ENCODE measurements at regions not wholly inside any gene's neighbourhood (a gene's known extent, or its start where the extent isn't known, plus 50 kb on each side); places are given as distances from the start of the nearest gene placed in this dataset.

DNA sequence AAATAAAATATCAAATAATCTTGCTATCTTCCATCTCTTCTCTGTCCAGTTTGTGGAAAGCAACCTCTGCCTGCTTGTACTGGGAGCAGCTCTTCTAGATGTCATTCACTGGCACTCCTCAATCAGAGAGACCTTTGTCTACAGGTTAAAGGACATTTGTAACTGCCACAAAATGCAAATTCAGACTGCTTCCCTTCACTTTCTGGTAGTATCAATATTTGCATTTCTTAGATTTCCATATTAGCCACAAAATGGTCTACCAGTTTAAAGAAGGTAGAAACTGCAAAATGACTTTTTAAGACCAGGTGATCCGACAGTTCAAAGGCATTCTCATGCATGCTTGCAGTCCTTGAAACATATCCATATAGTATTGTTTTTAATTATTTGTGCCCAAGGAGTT, 51.7 kb upstream of the RCN1 start:
- POLR2A ChIA-PET: no interaction called here
- TF ChIP-seq, protein P1, sequence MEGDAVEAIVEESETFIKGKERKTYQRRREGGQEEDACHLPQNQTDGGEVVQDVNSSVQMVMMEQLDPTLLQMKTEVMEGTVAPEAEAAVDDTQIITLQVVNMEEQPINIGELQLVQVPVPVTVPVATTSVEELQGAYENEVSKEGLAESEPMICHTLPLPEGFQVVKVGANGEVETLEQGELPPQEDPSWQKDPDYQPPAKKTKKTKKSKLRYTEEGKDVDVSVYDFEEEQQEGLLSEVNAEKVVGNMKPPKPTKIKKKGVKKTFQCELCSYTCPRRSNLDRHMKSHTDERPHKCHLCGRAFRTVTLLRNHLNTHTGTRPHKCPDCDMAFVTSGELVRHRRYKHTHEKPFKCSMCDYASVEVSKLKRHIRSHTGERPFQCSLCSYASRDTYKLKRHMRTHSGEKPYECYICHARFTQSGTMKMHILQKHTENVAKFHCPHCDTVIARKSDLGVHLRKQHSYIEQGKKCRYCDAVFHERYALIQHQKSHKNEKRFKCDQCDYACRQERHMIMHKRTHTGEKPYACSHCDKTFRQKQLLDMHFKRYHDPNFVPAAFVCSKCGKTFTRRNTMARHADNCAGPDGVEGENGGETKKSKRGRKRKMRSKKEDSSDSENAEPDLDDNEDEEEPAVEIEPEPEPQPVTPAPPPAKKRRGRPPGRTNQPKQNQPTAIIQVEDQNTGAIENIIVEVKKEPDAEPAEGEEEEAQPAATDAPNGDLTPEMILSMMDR (IDR thresholded peaks at IDR 0.05; ENCODE audit: unreplicated experiment): no peak
- BruUV-seq (replicated peaks): no TSS peak

GRCh38 chr11:32034680-32035079, 56.2 kb upstream of the RCN1 start:
- no peak overlapping the region for H3K4me3 Mint-ChIP-seq (ENCODE audit: unreplicated experiment)
- TF ChIP-seq, protein P1 (IDR thresholded peaks at IDR 0.05; ENCODE audit: unreplicated experiment): no peak
- POLR2A ChIA-PET: interaction anchor here (1.3 kb wide), 1 partner anchor 9 kb away, joined by 4 read pairs; no protein-coding TSS in a partner anchor
- no peak overlapping the region for H3K27ac Mint-ChIP-seq (ENCODE audit: low read depth, unreplicated experiment)
- no peak for DNase-seq (ENCODE audit: unreplicated experiment)
- no TSS peak for BruUV-seq (replicated peaks)
- CTCF ChIA-PET: interaction anchor here (0.8 to 2.2 kb wide), 3 partner anchors 18 to 263 kb away, joined by 3 to 10 read pairs (median 4); no protein-coding TSS in a partner anchor
- H3K36me3 Mint-ChIP-seq (ENCODE audit: insufficient read depth, unreplicated experiment): no peaks in the 10 kb centered on the region
- intact Hi-C loops (cut with micrococcal nuclease): no loop called here
- peaks cover 17% of the 10 kb centered on the region for H3K27me3 Mint-ChIP-seq (ENCODE audit: insufficient read depth, unreplicated experiment)
- H3K4me1 Mint-ChIP-seq (ENCODE audit: insufficient read depth, unreplicated experiment): no peaks in the 10 kb centered on the region
- H3K9me3 Mint-ChIP-seq (ENCODE audit: unreplicated experiment): no peaks in the 10 kb centered on the region

More for the DNA sequence above, 51.7 kb upstream of the RCN1 start:
- Mint-ChIP-seq H3K27ac (ENCODE audit: low read depth, unreplicated experiment) (no peak overlapping the region), H3K9me3 (ENCODE audit: unreplicated experiment) (no peaks in the 10 kb centered on the region), H3K4me1 (ENCODE audit: insufficient read depth, unreplicated experiment) (no peaks in the 10 kb centered on the region), H3K36me3 (ENCODE audit: insufficient read depth, unreplicated experiment) (no peaks in the 10 kb centered on the region), H3K27me3 (ENCODE audit: insufficient read depth, unreplicated experiment) (peaks cover 39% of the 10 kb centered on the region), H3K4me3 (ENCODE audit: unreplicated experiment) (no peak overlapping the region)
- DNase-seq (ENCODE audit: unreplicated experiment): no peak
- CTCF ChIA-PET: interaction anchor here (0.6 to 1.2 kb wide), 5 partner anchors 12 to 932 kb away, joined by 3 to 5 read pairs (median 3); no protein-coding TSS in a partner anchor
- intact Hi-C loops (cut with micrococcal nuclease): no loop called here

DNA sequence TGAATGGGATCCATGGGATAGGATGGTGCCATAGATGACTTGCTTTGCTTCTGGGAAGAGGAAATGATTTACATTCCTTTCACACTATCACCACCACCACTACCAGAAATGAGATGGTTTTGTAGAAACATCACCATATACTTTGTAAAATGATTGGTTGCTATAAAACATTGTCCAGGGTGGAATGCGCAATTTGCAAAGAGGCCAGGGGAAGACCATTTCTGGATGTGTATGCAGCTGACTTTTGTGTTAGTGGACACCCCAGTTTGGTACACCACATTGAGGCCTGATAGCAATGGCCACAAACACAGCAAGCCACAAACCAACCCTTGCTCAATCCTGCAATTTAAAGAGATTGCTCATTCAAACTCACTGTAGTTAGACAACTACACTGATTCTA, 56.7 kb upstream of the RCN1 start:
- Mint-ChIP-seq H3K4me3 (ENCODE audit: unreplicated experiment) (no peak overlapping the region), H3K36me3 (ENCODE audit: insufficient read depth, unreplicated experiment) (no peaks in the 10 kb centered on the region), H3K4me1 (ENCODE audit: insufficient read depth, unreplicated experiment) (no peaks in the 10 kb centered on the region), H3K27me3 (ENCODE audit: insufficient read depth, unreplicated experiment) (peaks cover 12% of the 10 kb centered on the region), H3K27ac (ENCODE audit: low read depth, unreplicated experiment) (no peak overlapping the region), H3K9me3 (ENCODE audit: unreplicated experiment) (no peaks in the 10 kb centered on the region)
- POLR2A ChIA-PET: no interaction called here
- DNase-seq (ENCODE audit: unreplicated experiment): peak; percentile 16
- TF ChIP-seq, protein P1 (IDR thresholded peaks at IDR 0.05; ENCODE audit: unreplicated experiment): no peak
- no TSS peak for BruUV-seq (replicated peaks)
- CTCF ChIA-PET: interaction anchor here (0.8 to 2.2 kb wide), 3 partner anchors 18 to 263 kb away, joined by 3 to 10 read pairs (median 4); no protein-coding TSS in a partner anchor
- intact Hi-C loops (cut with micrococcal nuclease): no loop called here

GRCh38 chr11:32033491-32033890, 57.4 kb upstream of the RCN1 start:
- no TSS peak for BruUV-seq (replicated peaks)
- Mint-ChIP-seq H3K36me3 (ENCODE audit: insufficient read depth, unreplicated experiment) (no peaks in the 10 kb centered on the region), H3K27ac (ENCODE audit: low read depth, unreplicated experiment) (no peak overlapping the region), H3K9me3 (ENCODE audit: unreplicated experiment) (no peaks in the 10 kb centered on the region), H3K4me1 (ENCODE audit: insufficient read depth, unreplicated experiment) (no peaks in the 10 kb centered on the region), H3K4me3 (ENCODE audit: unreplicated experiment) (no peak overlapping the region), H3K27me3 (ENCODE audit: insufficient read depth, unreplicated experiment) (peaks cover 5% of the 10 kb centered on the region)
- TF ChIP-seq, protein P1 (IDR thresholded peaks at IDR 0.05; ENCODE audit: unreplicated experiment): no peak
- ChIA-PET CTCF (interaction anchor here (2.2 kb wide), 1 partner anchor 19 kb away, joined by 10 read pairs; no protein-coding TSS in a partner anchor), POLR2A (no interaction called here)
- intact Hi-C loops (cut with micrococcal nuclease): no loop called here
- DNase-seq (ENCODE audit: unreplicated experiment): no peak

Data from MCF 10A (cell line).